ENCODE measurements at regions not wholly inside any gene's neighbourhood (a gene's known extent, or its start where the extent isn't known, plus 50 kb on each side); places are given as distances from the start of the nearest gene placed in this dataset.

DNA sequence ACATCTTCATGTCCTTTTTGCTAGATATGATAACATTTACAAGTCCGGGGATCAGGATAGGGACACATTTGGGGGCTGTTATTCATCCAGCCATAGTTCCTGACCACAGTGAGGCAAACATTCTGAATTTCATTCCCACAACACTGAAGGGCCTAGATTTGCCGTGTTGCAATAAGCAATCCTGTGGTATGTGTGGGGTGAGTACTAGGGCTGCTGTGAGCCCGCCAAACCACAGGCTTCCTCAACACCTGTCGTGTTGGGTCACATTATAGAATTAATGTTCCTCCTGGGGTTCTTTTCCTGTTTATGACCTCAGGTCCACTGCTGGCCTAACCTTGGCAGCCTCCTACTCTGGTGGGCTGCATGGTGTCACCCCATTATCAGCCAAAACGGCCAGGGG lies 119.2 kb downstream of the TBC1D30 start:
- TF ChIP-seq POLR2AphosphoS5 (IDR thresholded peaks at IDR 0.05) (no peak), POLR2A (IDR thresholded peaks at IDR 0.05) (no peak), EP300 (IDR thresholded peaks at IDR 0.05) (no peak)
- TF ChIP-seq, protein P1, sequence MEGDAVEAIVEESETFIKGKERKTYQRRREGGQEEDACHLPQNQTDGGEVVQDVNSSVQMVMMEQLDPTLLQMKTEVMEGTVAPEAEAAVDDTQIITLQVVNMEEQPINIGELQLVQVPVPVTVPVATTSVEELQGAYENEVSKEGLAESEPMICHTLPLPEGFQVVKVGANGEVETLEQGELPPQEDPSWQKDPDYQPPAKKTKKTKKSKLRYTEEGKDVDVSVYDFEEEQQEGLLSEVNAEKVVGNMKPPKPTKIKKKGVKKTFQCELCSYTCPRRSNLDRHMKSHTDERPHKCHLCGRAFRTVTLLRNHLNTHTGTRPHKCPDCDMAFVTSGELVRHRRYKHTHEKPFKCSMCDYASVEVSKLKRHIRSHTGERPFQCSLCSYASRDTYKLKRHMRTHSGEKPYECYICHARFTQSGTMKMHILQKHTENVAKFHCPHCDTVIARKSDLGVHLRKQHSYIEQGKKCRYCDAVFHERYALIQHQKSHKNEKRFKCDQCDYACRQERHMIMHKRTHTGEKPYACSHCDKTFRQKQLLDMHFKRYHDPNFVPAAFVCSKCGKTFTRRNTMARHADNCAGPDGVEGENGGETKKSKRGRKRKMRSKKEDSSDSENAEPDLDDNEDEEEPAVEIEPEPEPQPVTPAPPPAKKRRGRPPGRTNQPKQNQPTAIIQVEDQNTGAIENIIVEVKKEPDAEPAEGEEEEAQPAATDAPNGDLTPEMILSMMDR (IDR thresholded peaks at IDR 0.05): no peak
- H3K4me3 ChIP-seq: no peak overlapping the region
- H3K36me3 ChIP-seq: no peaks in the 10 kb centered on the region
- H3K4me1 ChIP-seq: peaks cover 0 to 12% (median 5%) of the 10 kb centered on the region in 3 donors
- no peaks in the 10 kb centered on the region for H3K9me3 ChIP-seq
- ATAC-seq: no peak
- 52 to 87% methylated on average over 4 of the region's 5 CpGs for WGBS, 2 donors (ENCODE audit: low coverage in 1 of 2)
- no peaks in the 10 kb centered on the region for H3K27me3 ChIP-seq
- no peak overlapping the region for H3K27ac ChIP-seq

DNA sequence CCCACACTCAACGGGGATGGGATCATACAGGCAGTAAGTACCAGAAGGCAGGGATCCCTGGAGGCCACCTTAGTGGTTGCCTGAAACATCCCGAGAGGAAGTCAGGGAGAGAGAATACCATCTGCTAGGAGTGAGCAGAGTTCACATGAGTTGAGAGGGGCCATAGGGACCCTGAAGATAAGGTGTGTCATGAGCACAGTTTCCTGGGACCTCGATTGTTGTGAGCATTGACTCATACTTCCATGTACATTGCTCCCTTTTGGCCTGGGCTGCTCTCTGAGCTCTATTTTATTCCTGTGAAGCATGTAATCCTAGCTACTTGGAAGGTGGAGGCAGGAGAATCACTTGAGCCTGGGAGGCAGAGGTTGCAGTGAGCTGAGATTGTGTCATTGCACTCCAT lies 120.5 kb downstream of the TBC1D30 start:
- Histone ChIP-seq H3K36me3 (no peaks in the 10 kb centered on the region), H3K4me3 (no peak overlapping the region), H3K4me1 (peaks cover 0 to 12% (median 5%) of the 10 kb centered on the region in 3 donors), H3K27me3 (no peaks in the 10 kb centered on the region), H3K9me3 (no peaks in the 10 kb centered on the region), H3K27ac (no peak overlapping the region)
- TF ChIP-seq EP300 (IDR thresholded peaks at IDR 0.05): no peak
- TF ChIP-seq, protein P1 (IDR thresholded peaks at IDR 0.05): no peak
- TF ChIP-seq POLR2A (IDR thresholded peaks at IDR 0.05): no peak
- no peak for TF ChIP-seq POLR2AphosphoS5 (IDR thresholded peaks at IDR 0.05)
- ATAC-seq: no peak
- 76 to 100% methylated on average over 1 to 2 of the region's 3 CpGs for WGBS, 2 donors (ENCODE audit: low coverage in 1 of 2)

DNA sequence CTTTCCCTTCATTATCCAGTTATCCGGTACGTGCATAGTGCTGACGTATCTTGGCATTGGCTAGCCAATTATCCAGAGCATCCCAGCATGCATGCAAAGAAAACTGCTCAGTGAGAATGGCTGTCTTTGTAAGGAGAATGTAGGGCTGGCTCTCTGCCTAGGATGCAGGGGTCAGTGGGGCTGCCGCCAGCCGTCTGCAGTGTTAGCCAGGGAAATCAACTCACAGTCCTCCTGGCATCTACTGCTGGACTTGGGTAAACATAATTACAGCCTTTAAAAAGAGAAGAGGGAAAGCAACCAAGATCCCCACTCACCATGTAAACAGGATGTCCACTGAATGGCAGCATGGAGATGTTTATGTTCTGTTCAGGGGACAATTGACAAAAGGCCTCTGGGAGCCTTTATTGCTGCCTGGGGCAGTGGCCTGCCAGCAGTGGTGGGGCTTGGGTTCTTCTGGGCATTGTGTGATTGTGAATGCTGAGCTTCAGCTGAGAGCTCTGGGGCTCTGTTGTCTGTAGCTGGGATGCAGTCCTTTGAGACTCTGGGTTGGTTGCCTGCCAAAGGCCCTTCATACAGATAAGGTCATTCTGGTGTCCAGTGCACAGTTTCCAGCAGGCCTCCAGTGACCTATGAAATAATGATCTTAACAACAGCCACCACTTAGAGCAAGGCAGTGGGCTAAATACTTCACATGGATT lies 121.8 kb downstream of the TBC1D30 start:
- TF ChIP-seq EP300 (IDR thresholded peaks at IDR 0.05): no peak
- TF ChIP-seq POLR2AphosphoS5 (IDR thresholded peaks at IDR 0.05): peak; percentile 7
- Histone ChIP-seq H3K27me3 (no peaks in the 10 kb centered on the region), H3K9me3 (no peaks in the 10 kb centered on the region), H3K4me1 (peaks cover 0 to 17% (median 5%) of the 10 kb centered on the region in 3 donors), H3K27ac (no peak overlapping the region), H3K36me3 (no peaks in the 10 kb centered on the region), H3K4me3 (no peak overlapping the region)
- WGBS, 2 donors (ENCODE audit: low coverage in 1 of 2): 14 to 15% methylated on average over 3 to 4 of the region's 5 CpGs
- ATAC-seq: peak; percentile 53

DNA sequence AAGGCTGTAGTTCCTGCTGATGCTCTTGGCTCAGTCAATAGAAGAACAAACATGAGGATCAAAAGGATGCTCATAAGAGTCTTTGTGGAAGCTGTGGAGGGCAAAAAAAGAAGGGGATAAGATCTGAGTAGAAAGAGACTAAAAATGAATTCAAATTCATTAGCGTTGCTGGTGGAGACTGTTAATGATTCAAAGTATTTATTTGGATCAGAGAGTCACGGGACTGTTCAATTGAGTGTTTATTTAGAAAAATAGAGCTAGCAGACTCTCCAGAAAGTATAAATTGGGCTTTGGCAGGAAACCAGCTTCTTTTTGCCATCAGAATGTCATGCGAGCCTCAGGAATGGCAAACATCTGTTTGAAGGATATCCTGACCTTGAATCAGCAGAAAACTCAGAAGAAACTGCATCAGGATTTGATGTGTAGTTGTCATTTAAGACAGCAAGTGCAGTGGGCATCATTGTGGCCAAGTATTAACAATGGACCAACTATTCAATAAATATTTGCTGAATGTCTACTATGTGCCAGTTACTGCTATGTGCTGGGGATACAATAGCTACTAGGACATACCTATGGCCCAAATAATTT lies 126.4 kb downstream of the TBC1D30 start:
- ATAC-seq: no peak
- Histone ChIP-seq H3K36me3 (no peaks in the 10 kb centered on the region), H3K4me1 (peaks cover 0 to 17% (median 5%) of the 10 kb centered on the region in 3 donors), H3K4me3 (no peak overlapping the region), H3K27me3 (no peaks in the 10 kb centered on the region), H3K9me3 (no peaks in the 10 kb centered on the region), H3K27ac (no peak overlapping the region)
- TF ChIP-seq, protein P1 (IDR thresholded peaks at IDR 0.05): no peak
- TF ChIP-seq POLR2A (IDR thresholded peaks at IDR 0.05) (no peak), EP300 (IDR thresholded peaks at IDR 0.05) (no peak), POLR2AphosphoS5 (IDR thresholded peaks at IDR 0.05) (no peak)
- WGBS, 2 donors (ENCODE audit: low coverage in 1 of 2): 16 to 20% methylated on average over 3 of the region's 3 CpGs

DNA sequence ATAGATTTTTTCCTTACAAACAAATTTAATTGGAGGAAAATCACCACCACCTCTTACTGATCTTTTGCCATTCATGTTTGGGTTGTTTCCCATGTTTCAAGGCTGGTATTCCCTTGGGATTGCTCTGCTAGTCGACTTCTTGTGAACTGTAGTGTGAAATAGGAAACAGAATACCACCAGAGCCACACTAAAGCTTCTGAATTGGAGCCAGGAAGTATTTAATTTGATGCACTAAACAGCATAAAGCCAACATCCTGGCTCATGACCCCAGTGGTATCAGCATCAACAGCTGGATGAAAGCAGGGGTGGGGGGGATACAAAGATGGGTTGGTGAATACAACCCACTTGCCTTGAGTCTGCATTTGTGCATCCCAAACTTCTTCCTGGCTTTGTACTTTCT lies 127.5 kb downstream of the TBC1D30 start:
- H3K4me1 ChIP-seq: peaks cover 0 to 6% (median 0%) of the 10 kb centered on the region in 3 donors
- ATAC-seq: no peak
- no peaks in the 10 kb centered on the region for H3K36me3 ChIP-seq
- no peaks in the 10 kb centered on the region for H3K27me3 ChIP-seq
- H3K27ac ChIP-seq: no peak overlapping the region
- no peaks in the 10 kb centered on the region for H3K9me3 ChIP-seq
- WGBS, 2 donors (ENCODE audit: low coverage in 1 of 2): 25 to 44% methylated on average over 1 of the region's 1 CpG
- no peak overlapping the region for H3K4me3 ChIP-seq
- TF ChIP-seq, protein P1 (IDR thresholded peaks at IDR 0.05): no peak
- TF ChIP-seq POLR2A (IDR thresholded peaks at IDR 0.05) (no peak), POLR2AphosphoS5 (IDR thresholded peaks at IDR 0.05) (no peak), EP300 (IDR thresholded peaks at IDR 0.05) (no peak)

All from gastroesophageal sphincter (tissue), 4 donors.